Breast epithelium (tissue), 4 donors: ENCODE measurements at regions not wholly inside any gene's neighbourhood (a gene's known extent, or its start where the extent isn't known, plus 50 kb on each side); places are given as distances from the start of the nearest gene placed in this dataset.

Experiments
- DNase-seq, 2 donors: peaks; one replicate each; pipeline ENCODE4 v3.0.0-alpha.2; 2019; ENCODE audit warnings: low spot score in 2 of 2
- H3K27ac ChIP-seq, 2 donors: fragments of 200-600 bp; sonication (generic) in 1 of 2; one replicate each; pipeline ENCODE4 v1.5.1; 2016 to 2019; ENCODE audit warnings: mild to moderate bottlenecking in 1 of 2
- H3K27me3 ChIP-seq, 2 donors: fragments of 200-600 bp; sonication (generic) in 1 of 2; one replicate each; pipeline versions ENCODE4 v1.5.1 to v1.6.0; 2017 to 2019; ENCODE audit warnings: control low read depth in 1 of 2, mild to moderate bottlenecking in 1 of 2
- H3K36me3 ChIP-seq: fragments of 200-600 bp; one replicate; pipeline ENCODE4 v1.5.1; 2019
- H3K4me1 ChIP-seq, 2 donors: fragments of 200-600 bp; sonication (generic); one replicate each; pipeline ENCODE4 v1.5.1; 2016 to 2019; ENCODE audit warnings: control low read depth in 1 of 2
- H3K4me3 ChIP-seq, 3 donors: fragments of 200-600 bp; sonication (generic); 1 replicate in 2 of 3; 2 replicates in 1 of 3; pipeline ENCODE4 v1.5.1; 2016 to 2019; ENCODE audit warnings: mild to moderate bottlenecking in 3 of 3, moderate library complexity in 2 of 3
- H3K9me3 ChIP-seq, 2 donors: fragments of 200-600 bp; sonication (generic) in 1 of 2; one replicate each; pipeline ENCODE4 v1.5.1; 2016 to 2019; ENCODE audit warnings: control low read depth in 1 of 2
- POLR2A ChIP-seq: fragments of 450-650 bp; IDR thresholded peaks from one replicate; pipeline ENCODE4 v1.6.1; 2016; ENCODE audit warnings: antibody characterized with exemption, mild to moderate bottlenecking, moderate library complexity
- POLR2AphosphoS5 ChIP-seq, 3 donors: sonication (generic); formaldehyde crosslinking; IDR thresholded peaks; one replicate each; pipeline ENCODE4 v1.6.1; 2017; ENCODE audit warnings: antibody characterized with exemption in 3 of 3
- intact Hi-C: fragments of 100-400 bp; cut with DNase I; formaldehyde crosslinking; loops from one replicate; pipeline ENCODE4 v1.15.1; 2023; ENCODE audit warnings: low total_unique reads
- TF ChIP-seq, protein P1 (sequence below), 3 donors: fragments of 450-650 bp; IDR thresholded peaks; one replicate each; pipeline ENCODE4 v1.5.1; 2016 to 2017; ENCODE audit warnings: antibody characterized with exemption in 3 of 3, mild to moderate bottlenecking in 3 of 3, moderate library complexity in 3 of 3

DNA sequence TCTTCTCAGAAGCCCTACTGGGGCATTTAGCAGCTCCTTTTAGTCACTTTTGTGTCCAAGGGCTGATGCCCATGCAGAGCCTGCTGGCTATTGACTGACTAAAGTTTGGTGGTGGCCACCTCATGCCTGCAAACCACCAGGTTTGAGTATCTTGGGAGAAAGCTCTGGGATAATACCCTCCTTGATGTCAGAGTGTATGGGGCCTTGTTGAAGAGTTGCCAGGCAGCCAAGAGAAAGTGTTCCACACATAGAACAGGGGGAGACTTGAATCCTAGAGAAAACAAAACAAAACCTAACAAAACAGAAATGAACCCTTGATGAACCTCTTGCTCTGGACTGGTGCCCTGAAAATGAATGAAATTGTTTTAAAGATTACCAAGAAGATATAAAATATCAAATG, 1024.6 kb downstream of the SORCS1 start:
- H3K36me3 ChIP-seq, result no peaks in the 10 kb centered on the region
- H3K4me1 ChIP-seq, result no peaks in the 10 kb centered on the region
- H3K27ac ChIP-seq, result no peak overlapping the region
- intact Hi-C loops, result no loop called here
- no peak for TF ChIP-seq POLR2A
- TF ChIP-seq, protein P1, sequence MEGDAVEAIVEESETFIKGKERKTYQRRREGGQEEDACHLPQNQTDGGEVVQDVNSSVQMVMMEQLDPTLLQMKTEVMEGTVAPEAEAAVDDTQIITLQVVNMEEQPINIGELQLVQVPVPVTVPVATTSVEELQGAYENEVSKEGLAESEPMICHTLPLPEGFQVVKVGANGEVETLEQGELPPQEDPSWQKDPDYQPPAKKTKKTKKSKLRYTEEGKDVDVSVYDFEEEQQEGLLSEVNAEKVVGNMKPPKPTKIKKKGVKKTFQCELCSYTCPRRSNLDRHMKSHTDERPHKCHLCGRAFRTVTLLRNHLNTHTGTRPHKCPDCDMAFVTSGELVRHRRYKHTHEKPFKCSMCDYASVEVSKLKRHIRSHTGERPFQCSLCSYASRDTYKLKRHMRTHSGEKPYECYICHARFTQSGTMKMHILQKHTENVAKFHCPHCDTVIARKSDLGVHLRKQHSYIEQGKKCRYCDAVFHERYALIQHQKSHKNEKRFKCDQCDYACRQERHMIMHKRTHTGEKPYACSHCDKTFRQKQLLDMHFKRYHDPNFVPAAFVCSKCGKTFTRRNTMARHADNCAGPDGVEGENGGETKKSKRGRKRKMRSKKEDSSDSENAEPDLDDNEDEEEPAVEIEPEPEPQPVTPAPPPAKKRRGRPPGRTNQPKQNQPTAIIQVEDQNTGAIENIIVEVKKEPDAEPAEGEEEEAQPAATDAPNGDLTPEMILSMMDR (IDR thresholded peaks at IDR 0.05), result no peak
- TF ChIP-seq POLR2AphosphoS5 (IDR thresholded peaks at IDR 0.05), result no peak
- no peak for DNase-seq
- H3K4me3 ChIP-seq, result no peak overlapping the region
- H3K27me3 ChIP-seq, result no peaks in the 10 kb centered on the region
- H3K9me3 ChIP-seq, result no peaks in the 10 kb centered on the region

DNA sequence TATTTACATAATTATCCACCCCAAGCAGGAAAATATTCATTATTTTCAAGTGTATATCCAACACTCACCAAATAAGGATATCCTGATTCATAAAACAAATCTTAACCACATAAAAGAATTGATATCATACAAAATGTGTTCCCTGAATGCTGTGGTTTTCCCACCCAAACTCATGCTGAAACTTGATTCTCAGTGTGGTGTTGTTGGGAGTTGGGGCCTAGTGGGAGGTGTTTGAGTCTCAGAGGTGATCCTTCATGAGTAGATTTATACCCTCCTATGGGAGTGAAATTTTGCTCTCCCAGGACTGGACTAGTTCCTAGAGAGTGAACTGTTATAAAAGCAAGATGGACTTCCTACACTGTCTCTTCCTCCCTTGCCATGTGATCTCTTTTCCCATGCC, 1028.3 kb downstream of the SORCS1 start:
- H3K27ac ChIP-seq, result no peak overlapping the region
- no peaks in the 10 kb centered on the region for H3K4me1 ChIP-seq
- intact Hi-C loops, result no loop called here
- no peaks in the 10 kb centered on the region for H3K36me3 ChIP-seq
- no peak for TF ChIP-seq POLR2A
- no peak for TF ChIP-seq POLR2AphosphoS5 (IDR thresholded peaks at IDR 0.05)
- TF ChIP-seq, protein P1 (IDR thresholded peaks at IDR 0.05), result no peak
- H3K9me3 ChIP-seq, result no peaks in the 10 kb centered on the region
- no peaks in the 10 kb centered on the region for H3K27me3 ChIP-seq
- no peak overlapping the region for H3K4me3 ChIP-seq
- no peak for DNase-seq

DNA sequence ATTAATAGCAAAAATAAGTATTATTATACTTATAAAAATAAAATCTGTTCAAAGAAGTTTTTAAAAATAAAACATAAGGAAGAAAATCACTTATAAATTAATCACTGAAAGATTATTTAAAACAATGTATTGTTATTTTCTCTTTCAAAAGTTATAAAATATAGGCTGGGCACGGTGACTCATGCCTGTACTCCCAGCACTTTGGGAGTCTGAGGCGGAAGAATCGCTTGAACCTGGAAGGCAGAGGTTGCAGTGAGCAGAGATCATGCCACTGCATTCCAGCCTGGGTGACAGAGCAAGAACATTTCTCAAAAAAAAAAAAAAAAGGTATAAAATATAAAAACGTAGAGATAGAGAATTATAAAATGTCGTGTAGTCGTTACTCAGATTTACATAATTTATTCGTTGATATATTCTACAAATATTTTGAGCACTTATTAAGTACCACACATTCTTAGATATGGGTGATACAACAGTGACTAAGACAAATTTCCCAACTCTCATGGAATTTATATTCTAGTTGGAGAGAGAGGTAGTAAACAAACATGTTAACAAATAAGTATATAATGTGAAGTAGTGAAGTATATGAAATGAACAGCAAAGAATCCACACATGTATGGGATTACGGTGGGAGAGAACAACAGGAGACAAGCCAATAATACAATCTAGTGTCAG, 1030.0 kb downstream of the SORCS1 start:
- intact Hi-C loops, result no loop called here
- no peak for DNase-seq
- Histone ChIP-seq H3K9me3 (no peaks in the 10 kb centered on the region), H3K27ac (no peak overlapping the region), H3K4me1 (no peaks in the 10 kb centered on the region), H3K36me3 (no peaks in the 10 kb centered on the region), H3K4me3 (no peak overlapping the region), H3K27me3 (no peaks in the 10 kb centered on the region)
- TF ChIP-seq POLR2AphosphoS5 (IDR thresholded peaks at IDR 0.05), result no peak
- TF ChIP-seq, protein P1 (IDR thresholded peaks at IDR 0.05), result no peak
- no peak for TF ChIP-seq POLR2A

DNA sequence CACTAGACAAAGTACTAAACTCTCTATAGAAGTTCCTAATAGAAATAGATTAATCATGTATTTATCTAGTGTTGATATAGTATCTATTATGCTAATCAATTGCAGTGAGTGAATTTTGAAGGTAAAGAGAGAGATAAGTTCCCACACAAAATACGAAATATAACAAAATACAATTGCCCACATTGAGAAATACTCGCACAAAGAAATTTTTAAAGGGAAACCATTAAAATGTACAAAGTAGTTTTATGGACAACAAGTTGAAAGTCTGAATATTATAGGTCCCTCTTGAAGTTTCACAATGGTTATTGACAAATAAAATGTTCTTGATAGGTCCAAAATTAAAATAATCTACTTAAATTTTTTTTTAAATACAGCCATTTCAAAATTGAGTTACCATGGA, 1031.1 kb downstream of the SORCS1 start:
- H3K9me3 ChIP-seq, result no peaks in the 10 kb centered on the region

DNA sequence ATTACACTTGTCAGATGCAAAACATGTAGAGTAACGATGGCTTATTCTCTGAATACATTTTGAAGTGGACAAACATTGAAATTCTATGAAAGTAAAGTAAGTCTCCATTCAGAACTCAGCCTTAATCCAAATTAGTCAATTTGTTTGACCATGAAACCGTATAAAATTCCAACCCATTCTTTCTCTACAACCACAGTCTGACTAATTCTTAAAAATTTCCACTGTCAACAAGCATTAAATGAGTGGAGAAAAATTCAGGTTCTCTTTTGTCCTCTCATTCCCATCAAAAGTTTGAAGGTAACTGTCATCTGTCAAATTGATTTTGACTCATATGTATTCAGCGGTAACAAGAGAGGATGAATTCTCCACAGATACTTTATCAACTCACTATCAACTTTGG, 1031.5 kb downstream of the SORCS1 start:
- Histone ChIP-seq H3K4me3 (no peak overlapping the region), H3K27ac (no peak overlapping the region), H3K36me3 (no peaks in the 10 kb centered on the region), H3K27me3 (no peaks in the 10 kb centered on the region), H3K9me3 (no peaks in the 10 kb centered on the region), H3K4me1 (no peaks in the 10 kb centered on the region)
- TF ChIP-seq, protein P1 (IDR thresholded peaks at IDR 0.05), result no peak
- TF ChIP-seq POLR2A (no peak), POLR2AphosphoS5 (IDR thresholded peaks at IDR 0.05) (no peak)
- DNase-seq, result no peak
- intact Hi-C loops, result no loop called here

More for the DNA sequence above, 1031.1 kb downstream of the SORCS1 start:
- Histone ChIP-seq H3K36me3 (no peaks in the 10 kb centered on the region), H3K4me1 (no peaks in the 10 kb centered on the region), H3K4me3 (no peak overlapping the region), H3K27me3 (no peaks in the 10 kb centered on the region), H3K27ac (no peak overlapping the region)
- TF ChIP-seq, protein P1 (IDR thresholded peaks at IDR 0.05), result no peak
- TF ChIP-seq POLR2A, result no peak
- no peak for DNase-seq
- intact Hi-C loops, result no loop called here
